ENCODE measurements at regions not wholly inside any gene's neighbourhood (a gene's known extent, or its start where the extent isn't known, plus 50 kb on each side); places are given as distances from the start of the nearest gene placed in this dataset.

DNA sequence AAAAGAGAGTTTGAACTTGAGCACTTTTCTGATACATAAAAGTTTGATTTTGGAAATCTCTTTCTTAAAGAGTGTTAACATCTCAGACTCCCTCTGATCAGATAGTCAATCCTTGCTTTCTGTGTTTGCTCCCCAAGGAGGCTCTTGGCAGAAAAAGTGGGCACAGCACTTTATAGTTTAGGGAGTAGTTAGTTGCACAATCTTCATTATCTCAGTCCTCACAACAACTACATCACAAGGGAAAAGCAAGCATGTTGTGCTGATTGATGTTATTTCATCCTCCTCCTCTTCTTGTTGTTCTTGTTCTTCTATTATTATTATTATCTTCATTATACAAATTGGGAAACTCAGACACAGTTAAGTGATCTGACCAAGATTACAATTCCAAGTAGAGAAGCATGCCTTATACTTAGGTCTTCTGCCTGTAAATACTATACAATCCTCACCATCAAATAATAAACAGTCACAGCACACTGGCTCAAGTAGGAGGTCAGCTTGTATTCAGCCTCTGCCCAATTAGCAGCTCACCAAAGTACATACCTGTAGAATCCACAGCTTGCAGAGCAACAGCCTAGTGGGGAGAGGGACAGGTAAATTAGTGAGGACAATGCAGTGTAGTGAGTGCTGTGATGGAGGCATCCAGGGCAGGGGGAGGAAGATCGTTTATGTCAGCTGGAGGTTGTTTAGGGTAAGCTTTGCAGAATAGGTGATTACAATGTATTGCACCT, 304.1 kb upstream of the MME start:
- TF ChIP-seq CHD4 (IDR thresholded peaks at IDR 0.05; ENCODE audit: borderline replicate concordance), result no peak
- TF ChIP-seq, protein P1, sequence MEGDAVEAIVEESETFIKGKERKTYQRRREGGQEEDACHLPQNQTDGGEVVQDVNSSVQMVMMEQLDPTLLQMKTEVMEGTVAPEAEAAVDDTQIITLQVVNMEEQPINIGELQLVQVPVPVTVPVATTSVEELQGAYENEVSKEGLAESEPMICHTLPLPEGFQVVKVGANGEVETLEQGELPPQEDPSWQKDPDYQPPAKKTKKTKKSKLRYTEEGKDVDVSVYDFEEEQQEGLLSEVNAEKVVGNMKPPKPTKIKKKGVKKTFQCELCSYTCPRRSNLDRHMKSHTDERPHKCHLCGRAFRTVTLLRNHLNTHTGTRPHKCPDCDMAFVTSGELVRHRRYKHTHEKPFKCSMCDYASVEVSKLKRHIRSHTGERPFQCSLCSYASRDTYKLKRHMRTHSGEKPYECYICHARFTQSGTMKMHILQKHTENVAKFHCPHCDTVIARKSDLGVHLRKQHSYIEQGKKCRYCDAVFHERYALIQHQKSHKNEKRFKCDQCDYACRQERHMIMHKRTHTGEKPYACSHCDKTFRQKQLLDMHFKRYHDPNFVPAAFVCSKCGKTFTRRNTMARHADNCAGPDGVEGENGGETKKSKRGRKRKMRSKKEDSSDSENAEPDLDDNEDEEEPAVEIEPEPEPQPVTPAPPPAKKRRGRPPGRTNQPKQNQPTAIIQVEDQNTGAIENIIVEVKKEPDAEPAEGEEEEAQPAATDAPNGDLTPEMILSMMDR (IDR thresholded peaks at IDR 0.05), result no peak
- no peak for TF ChIP-seq BHLHE40 (IDR thresholded peaks at IDR 0.05; ENCODE audit: low read depth, low read length)
- TF ChIP-seq ZSCAN20 (CRISPR knock-in tag; IDR thresholded peaks at IDR 0.05), result no peak
- TF ChIP-seq RFX5 (IDR thresholded peaks at IDR 0.05), result no peak

All from A549 (cell line).